HG03575 (cell line): ENCODE measurements at regions not wholly inside any gene's neighbourhood (a gene's known extent, or its start where the extent isn't known, plus 50 kb on each side); places are given as distances from the start of the nearest gene placed in this dataset.

ENCODE experiments used
- ATAC-seq: cut with Tn5 transposase; IDR thresholded peaks from one replicate; pipeline ENCODE4 v1.9.1; 2021; ENCODE audit not compliant: unreplicated experiment, insufficient number of reproducible peaks, low FRiP score; ENCODE audit errors: extremely low read depth

- no peak for ATAC-seq
Observed at GRCh38 chr3:154977666-154978065, 102.5 kb upstream of the MME start.

- no peak for ATAC-seq
Observed at GRCh38 chr3:154976072-154976983, 103.8 kb upstream of the MME start.

- no peak for ATAC-seq
Observed at GRCh38 chr3:154973851-154974250, 106.3 kb upstream of the MME start.

DNA sequence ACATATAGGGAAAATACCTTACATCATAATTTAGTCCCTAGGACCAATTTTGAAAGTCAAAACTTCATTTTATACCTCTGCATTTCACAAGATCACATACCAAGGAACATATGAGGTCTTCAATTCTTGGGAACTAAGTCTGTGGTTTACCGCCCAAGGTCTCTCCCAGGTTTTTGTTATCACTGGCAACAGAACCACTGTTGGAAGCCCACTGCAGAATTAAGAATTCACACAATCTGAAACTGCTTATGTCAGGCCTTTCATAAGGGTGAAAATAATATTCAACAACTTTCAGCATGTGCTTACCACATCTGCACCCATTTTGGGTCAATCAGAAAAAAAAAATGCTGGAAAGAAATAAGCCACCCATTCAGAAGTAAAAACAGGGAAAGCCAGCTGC, 107.2 kb upstream of the MME start:
- no peak for ATAC-seq

GRCh38 chr3:154971771-154972326, 108.3 kb upstream of the MME start:
- ATAC-seq: no peak

DNA sequence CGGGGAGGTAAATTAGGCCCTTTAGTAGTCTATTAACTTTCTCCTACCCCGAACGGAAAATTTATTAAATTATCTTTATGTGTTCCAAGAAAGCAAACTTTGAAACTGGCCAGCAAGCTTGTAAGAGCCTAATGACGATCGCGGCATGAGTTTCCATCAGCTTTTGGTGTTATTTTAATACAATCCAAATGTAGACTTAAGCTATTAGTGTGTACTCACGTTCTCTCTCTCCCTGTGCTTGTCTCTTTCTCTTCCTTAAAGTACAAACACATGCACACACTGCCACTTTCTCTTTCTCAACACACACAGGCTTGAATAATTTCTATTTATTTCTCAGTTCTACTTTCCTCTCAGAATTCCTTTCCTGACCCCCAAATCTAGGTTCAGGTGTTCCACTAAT, 108.8 kb upstream of the MME start:
- ATAC-seq: no peak

DNA sequence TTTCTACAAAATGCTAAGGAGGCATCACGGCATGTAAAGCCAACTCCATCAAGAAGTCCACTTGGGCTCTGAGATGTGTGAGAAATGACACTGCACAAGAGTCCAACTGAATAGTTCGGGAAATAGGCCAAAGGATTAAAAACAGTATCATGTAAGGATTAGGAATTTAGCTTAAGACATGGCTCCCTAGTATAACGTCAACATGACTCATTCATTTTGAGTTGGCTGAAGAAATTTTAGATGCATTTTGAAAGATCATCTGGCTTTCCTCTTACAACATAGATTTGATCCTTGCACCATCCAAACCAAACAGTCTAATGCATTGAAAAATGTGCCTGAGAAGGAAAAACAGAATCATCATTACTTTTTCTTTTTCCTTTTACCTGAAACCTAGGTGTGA, 109.3 kb upstream of the MME start:
- ATAC-seq: no peak

DNA sequence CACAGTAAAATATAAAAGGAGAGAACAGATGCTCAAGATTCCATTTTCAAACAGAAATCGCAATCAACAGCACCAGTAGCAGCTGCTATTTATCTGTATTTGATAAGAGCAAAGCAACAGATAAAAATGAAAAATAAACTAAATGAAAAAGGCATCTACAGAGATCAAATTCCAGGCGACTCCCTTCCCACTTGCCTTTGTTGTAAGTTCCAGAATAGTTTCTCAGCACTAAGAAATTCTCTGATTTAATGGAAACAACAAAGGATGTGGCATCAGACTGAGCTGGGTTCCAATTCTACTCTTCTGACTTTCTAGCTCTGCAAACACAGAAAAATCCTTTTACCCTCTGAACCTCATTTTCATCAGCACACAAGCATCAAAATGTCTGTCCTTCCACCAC, 110.8 kb upstream of the MME start:
- ATAC-seq: no peak

DNA sequence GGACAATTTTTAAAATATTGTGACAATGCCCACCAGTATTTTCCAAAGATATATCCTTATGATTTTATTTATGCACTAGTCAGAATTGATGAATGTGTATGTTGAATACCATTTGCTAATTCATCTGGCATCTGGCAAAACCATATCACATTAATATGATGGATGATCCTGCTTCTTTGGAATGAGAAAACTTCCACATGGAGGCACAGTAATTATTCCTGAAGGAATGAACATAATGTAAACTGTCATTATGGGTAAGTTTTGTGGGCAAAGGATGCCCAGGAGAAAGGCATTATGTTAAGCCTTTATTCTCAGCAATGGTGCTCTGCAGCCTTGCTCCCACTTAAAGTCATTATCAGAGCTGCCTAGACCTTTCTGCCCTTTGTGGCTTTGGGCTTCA, 113.0 kb upstream of the MME start:
- no peak for ATAC-seq

DNA sequence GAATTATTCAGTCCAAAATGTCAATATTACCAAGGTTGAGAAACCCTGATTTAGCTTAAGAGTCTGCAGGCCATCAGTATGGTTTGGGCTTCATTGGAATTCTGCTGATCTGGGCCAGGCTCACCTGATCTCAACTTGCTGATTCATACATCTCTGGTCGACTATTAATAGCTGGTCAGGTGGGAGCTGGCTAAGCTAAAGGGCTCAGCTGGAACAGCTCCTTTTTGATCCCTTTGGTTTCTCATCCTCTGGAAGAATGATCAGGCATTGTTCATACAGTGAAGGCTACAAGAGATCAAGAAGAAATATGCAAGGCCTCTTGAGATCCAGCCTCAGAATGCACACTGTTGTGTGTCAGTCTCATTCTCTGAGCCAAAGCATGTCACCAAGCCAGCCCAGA, 123.3 kb upstream of the MME start:
- no peak for ATAC-seq

GRCh38 chr3:154955907-154956533, 124.1 kb upstream of the MME start:
- no peak for ATAC-seq

GRCh38 chr3:154954757-154955156, 125.4 kb upstream of the MME start:
- no peak for ATAC-seq

DNA sequence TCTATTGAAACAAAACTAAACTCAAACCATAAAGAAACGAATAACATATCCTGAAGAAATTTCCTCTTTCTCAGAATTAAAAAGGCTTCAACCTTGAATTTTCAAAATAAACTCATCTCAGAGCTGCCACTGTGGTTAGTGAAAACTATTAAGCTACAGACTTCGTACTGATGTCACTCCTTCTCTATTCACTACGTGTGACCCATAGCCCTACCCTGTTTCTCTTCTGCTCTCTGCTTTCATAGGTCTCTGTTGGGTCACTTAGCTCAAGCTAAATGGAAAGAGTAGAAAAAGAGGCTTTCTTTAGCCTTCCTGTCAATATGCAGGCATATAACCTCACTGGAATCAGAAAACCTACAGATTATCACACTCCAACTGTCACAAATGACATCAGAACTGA, 126.6 kb upstream of the MME start:
- ATAC-seq: no peak

GRCh38 chr3:154952553-154952952, 127.6 kb upstream of the MME start:
- ATAC-seq: no peak

DNA sequence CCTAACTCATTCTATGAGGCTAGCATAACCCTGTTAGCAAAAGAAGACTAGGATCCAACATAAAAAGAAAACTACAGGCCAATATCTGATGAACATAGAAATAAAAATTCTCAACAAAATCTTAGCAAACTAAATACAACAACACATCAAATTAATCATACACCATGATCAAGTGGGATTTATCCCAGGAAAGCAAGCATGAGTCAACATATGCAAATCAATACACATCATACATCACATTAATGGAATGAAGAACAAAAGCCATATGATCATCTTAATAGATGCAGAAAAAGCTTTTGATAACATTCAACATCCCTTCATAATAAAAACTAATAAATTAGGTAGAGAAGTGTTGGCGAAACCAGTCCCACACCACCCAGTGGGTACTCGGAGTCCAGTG, 136.1 kb upstream of the MME start:
- ATAC-seq: no peak

GRCh38 chr3:154942827-154943226, 137.3 kb upstream of the MME start:
- no peak for ATAC-seq

DNA sequence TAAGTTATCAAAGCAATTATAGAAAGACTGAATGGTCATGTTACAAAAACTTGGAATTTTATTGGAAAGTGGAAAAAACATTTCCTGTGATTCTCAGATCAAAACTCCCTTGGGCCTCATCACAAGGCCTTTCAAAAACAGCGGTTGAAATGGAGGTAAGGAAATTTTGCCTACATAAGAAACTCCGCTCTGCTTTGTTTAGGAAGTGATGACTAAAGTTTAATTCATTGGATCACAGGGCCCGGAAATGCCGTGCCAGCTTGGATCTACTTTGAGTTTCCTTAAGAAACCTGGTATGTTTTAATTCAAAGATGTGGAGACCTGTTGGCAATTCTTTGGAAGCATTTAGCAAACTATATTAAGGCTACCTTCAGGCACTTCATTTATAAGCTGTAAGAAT, 143.9 kb upstream of the MME start:
- ATAC-seq: no peak

DNA sequence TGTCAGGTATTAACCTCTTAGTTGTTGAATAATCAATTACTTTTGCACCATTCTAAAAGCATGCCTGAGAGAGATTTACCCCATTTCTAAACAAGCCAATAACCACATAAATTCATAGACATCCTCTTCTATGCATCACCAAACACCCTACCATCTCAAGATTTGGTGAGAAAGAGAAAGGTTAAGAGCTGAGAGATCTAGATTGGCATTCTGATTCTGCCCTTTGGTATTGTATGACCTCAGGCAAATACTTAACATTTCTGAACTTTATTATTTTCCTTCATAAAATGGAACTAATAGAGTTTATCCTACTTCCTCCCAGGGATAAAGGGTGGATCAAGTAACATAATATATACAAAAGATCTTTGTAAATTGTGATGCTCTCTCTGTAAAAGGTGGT, 146.5 kb upstream of the MME start:
- no peak for ATAC-seq

DNA sequence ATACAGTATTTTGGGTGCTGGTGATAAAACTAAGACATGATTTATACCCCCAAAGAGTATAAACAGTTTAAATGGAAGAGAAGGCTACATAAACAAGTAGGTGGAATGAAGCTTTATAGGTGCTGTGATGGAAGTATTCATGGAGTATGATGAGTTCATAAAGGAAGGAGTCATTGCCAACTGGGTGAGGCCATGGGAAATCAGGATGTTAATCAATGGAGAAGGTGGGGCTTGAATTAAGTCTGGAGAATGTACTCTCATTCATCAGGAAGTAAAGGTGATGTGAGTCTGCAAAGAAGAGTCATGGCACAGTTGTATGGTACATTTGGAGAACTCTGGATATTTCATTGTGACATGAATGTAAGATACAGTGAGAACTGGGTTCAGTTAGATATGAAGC, 147.5 kb upstream of the MME start:
- no peak for ATAC-seq

DNA sequence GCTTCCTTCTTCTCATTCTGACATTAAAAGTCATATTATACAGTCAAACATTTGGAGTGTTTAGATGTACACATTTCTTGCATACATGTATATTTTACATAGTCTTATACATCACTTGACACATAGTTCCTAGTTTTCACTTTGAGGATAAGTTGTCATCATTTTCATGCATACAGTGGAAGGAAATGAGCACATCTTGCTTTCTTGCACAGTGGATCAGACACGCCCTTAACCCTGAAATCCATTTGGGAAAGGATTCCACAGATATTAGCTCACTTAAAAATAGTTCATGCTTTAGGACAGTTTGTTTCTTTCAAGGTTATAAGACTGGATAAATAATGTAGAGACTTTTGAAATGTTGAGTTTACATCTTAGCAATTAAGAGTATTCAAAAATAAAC, 148.6 kb upstream of the MME start:
- no peak for ATAC-seq
